ENCODE measurements at regions not wholly inside any gene's neighbourhood (a gene's known extent, or its start where the extent isn't known, plus 50 kb on each side); places are given as distances from the start of the nearest gene placed in this dataset.

- Histone ChIP-seq H3K4me3 (replicated peaks in 1 of 3; ENCODE audit: insufficient read depth in 1 of 3, low read depth in 1 of 3, low read length in 3 of 3) (no peak overlapping the region), H3K79me2 (ENCODE audit: control insufficient read depth, insufficient read depth, low read length) (no peaks in the 10 kb centered on the region), H3K9ac (replicated peaks; ENCODE audit: extremely low read depth, insufficient read depth, low read length) (no peak overlapping the region), H3K9me3 (replicated peaks; ENCODE audit: control insufficient read depth, insufficient read depth, low read length) (peaks cover 4% of the 10 kb centered on the region), H3K27me3 (ENCODE audit: control insufficient read depth in 2 of 2, insufficient read depth in 2 of 2, low read length in 2 of 2) (no peaks in the 10 kb centered on the region), H3K4me1 (ENCODE audit: control insufficient read depth, extremely low read depth, insufficient read depth, low read length) (no peaks in the 10 kb centered on the region), H3K4me2 (ENCODE audit: insufficient read depth, low read length) (no peak overlapping the region), H3K36me3 (ENCODE audit: control insufficient read depth in 2 of 2, extremely low read depth in 1 of 2, insufficient read depth in 2 of 2, low read length in 2 of 2) (no peaks in the 10 kb centered on the region), H3K9me1 (replicated peaks; ENCODE audit: control insufficient read depth, extremely low read depth, insufficient read depth, low read length) (no peaks in the 10 kb centered on the region), H2AFZ (ENCODE audit: low read depth, low read length) (no peak overlapping the region), H4K20me1 (replicated peaks; ENCODE audit: control insufficient read depth, extremely low read depth, insufficient read depth, low read length) (no peaks in the 10 kb centered on the region), H3K27ac (ENCODE audit: insufficient read depth, low read depth, low read length) (no peak overlapping the region)
- intact Hi-C loops (cut with micrococcal nuclease) (no loop called here), dilution Hi-C loops (cut with MboI; ENCODE audit: extremely low pct_ligation_motif_present, low sequenced_read_pairs) (no loop called here)
- FAIRE-seq (no peak), DNase-seq (ENCODE audit: low read depth, low spot score) (no peak)
- TF ChIP-seq CTCF (IDR thresholded peaks at IDR 0.05; ENCODE audit: extremely low read depth in 1 of 2, insufficient read depth in 1 of 2, low read depth in 1 of 2, low read length in 2 of 2) (no peak), MAX (IDR thresholded peaks at IDR 0.05; ENCODE audit: insufficient read depth, insufficient read length) (no peak), MYC (IDR thresholded peaks at IDR 0.05; ENCODE audit: low read depth, low read length) (no peak), JUN (IDR thresholded peaks at IDR 0.05; ENCODE audit: borderline replicate concordance, insufficient read depth, insufficient read length, low read depth) (no peak), EZH2 (IDR thresholded peaks at IDR 0.05; ENCODE audit: borderline replicate concordance, low read depth, low read length, severe bottlenecking) (no peak), GATA2 (IDR thresholded peaks at IDR 0.05; ENCODE audit: insufficient read depth, insufficient read length, low read depth, low read length) (no peak), POLR2AphosphoS5 (IDR thresholded peaks at IDR 0.05; ENCODE audit: insufficient read depth, low read depth, low read length) (no peak), FOS (IDR thresholded peaks at IDR 0.05; ENCODE audit: borderline replicate concordance, insufficient read depth, low read length) (no peak), POLR2A (IDR thresholded peaks at IDR 0.05; ENCODE audit: low read depth, low read length) (no peak)
- BruUV-seq (replicated peaks): no TSS peak
- ChIA-PET CTCF (no interaction called here), POLR2A (no interaction called here)
Measured at GRCh38 chr2:117057016-117057415, 757.5 kb upstream of the DDX18 start.
